ENCODE measurements at regions not wholly inside any gene's neighbourhood (a gene's known extent, or its start where the extent isn't known, plus 50 kb on each side); places are given as distances from the start of the nearest gene placed in this dataset.

DNA sequence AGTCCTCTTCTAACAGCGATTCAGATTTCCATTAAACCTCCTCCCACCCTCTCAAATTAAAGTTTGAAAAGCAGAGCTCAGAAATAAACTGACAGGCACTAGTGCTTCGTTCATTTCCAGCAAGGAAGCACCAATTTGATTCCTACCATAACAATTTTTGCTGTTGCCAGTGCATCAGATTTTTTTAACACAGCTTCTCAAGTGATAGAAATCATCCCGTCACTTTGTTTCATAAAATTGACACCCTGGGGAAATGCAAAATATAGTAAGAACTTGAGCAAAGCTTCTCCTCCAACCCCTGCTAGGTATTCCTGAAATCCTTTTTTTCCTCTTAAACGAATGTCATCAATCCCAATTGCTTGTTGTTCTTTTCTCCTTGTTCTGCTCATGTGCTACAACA lies 332.1 kb downstream of the FOXG1 start:
- Histone ChIP-seq H2BK120ac (ENCODE audit: low read depth, low read length) (no peak overlapping the region), H3K9ac (ENCODE audit: low read length) (no peak overlapping the region), H3K27me3 (ENCODE audit: insufficient read depth, low read length, poor library complexity) (no peaks in the 10 kb centered on the region), H3K18ac (ENCODE audit: low read length) (no peak overlapping the region), H3K36me3 (ENCODE audit: control insufficient read depth, insufficient read depth, low read length) (no peaks in the 10 kb centered on the region), H3K4ac (ENCODE audit: low read depth, low read length) (no peak overlapping the region), H4K5ac (ENCODE audit: low read length) (no peak overlapping the region), H3K4me3 (ENCODE audit: low read length) (no peak overlapping the region), H3K4me1 (ENCODE audit: control insufficient read depth, low read depth, low read length) (no peaks in the 10 kb centered on the region), H3K79me2 (ENCODE audit: control insufficient read depth, insufficient read depth, low read length) (no peaks in the 10 kb centered on the region), H3K23ac (ENCODE audit: low read length) (no peak overlapping the region), H3K4me2 (ENCODE audit: low read length) (no peak overlapping the region), H3K56ac (ENCODE audit: low read length) (no peak overlapping the region), H2BK15ac (replicated peaks; ENCODE audit: low read depth) (no peak overlapping the region), H2BK5ac (ENCODE audit: low read length) (no peak overlapping the region), H3K27ac (ENCODE audit: low read depth, low read length) (no peak overlapping the region), H2AK5ac (ENCODE audit: low read length) (no peak overlapping the region), H3K79me1 (ENCODE audit: low read length) (no peaks in the 10 kb centered on the region), H4K8ac (ENCODE audit: low read depth, low read length) (no peak overlapping the region)
- no peak for DNase-seq
- no CpG with 5 or more reads among the region's 4 CpGs for WGBS (ENCODE audit: extremely low coverage, insufficient coverage, low lambda C conversion rate)

DNA sequence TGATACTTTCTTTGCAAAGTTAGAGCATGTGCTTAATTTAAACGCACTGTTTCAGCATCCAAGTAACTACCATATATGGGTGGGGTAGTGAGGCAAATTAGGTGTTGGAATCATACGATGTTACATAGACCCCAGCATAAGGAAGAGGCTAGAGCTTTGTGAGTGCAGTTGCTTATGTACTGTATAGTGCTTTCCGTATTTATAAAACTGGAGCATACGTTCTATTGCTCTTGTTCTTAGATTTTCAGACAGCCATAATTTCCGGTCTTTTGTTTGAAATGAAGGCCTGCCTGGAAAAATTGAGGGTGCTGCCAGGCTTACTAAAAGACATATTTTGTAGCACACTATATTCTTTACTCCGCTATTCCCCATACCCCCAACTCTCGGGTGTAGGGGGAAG lies 335.7 kb downstream of the FOXG1 start:
- no peak overlapping the region for H4K5ac ChIP-seq (ENCODE audit: low read length)
- H3K9ac ChIP-seq (ENCODE audit: low read length), result no peak overlapping the region
- H3K23ac ChIP-seq (ENCODE audit: low read length), result no peak overlapping the region
- no peak overlapping the region for H3K27ac ChIP-seq (ENCODE audit: low read depth, low read length)
- H2BK5ac ChIP-seq (ENCODE audit: low read length), result no peak overlapping the region
- no peak overlapping the region for H3K4me2 ChIP-seq (ENCODE audit: low read length)
- no peak overlapping the region for H2AK5ac ChIP-seq (ENCODE audit: low read length)
- no CpG with 5 or more reads among the region's 7 CpGs for WGBS (ENCODE audit: extremely low coverage, insufficient coverage, low lambda C conversion rate)
- H3K4me3 ChIP-seq (ENCODE audit: low read length), result no peak overlapping the region
- no peak for DNase-seq
- no peak overlapping the region for H3K4ac ChIP-seq (ENCODE audit: low read depth, low read length)
- H3K27me3 ChIP-seq (ENCODE audit: insufficient read depth, low read length, poor library complexity), result no peaks in the 10 kb centered on the region
- no peak overlapping the region for H2BK120ac ChIP-seq (ENCODE audit: low read depth, low read length)
- no peak overlapping the region for H3K56ac ChIP-seq (ENCODE audit: low read length)
- no peak overlapping the region for H3K18ac ChIP-seq (ENCODE audit: low read length)
- no peaks in the 10 kb centered on the region for H3K36me3 ChIP-seq (ENCODE audit: control insufficient read depth, insufficient read depth, low read length)
- H3K79me1 ChIP-seq (ENCODE audit: low read length), result no peaks in the 10 kb centered on the region
- H4K8ac ChIP-seq (ENCODE audit: low read depth, low read length), result no peak overlapping the region
- H3K79me2 ChIP-seq (ENCODE audit: control insufficient read depth, insufficient read depth, low read length), result no peaks in the 10 kb centered on the region
- no peak overlapping the region for H2BK15ac ChIP-seq (replicated peaks; ENCODE audit: low read depth)
- no peaks in the 10 kb centered on the region for H3K4me1 ChIP-seq (ENCODE audit: control insufficient read depth, low read depth, low read length)

DNA sequence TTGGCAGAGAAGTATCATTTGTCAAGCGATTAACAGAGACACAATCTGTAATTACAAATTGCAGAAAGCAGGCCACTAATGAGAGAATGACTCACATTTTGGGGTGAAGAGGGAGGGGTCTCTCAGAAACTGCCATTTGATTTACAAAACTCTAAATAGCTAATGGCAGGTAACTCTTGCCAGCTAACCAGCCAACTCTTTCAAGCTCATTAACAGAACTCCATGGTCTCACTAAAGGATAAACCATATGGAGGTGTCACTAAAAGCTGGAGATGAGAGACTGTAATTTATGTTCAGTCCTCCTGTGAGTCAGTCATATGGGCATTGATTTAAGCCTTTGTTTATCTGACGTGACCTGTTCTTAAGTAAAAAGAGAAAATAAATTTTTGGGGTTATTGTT lies 336.4 kb downstream of the FOXG1 start:
- WGBS (ENCODE audit: extremely low coverage, insufficient coverage, low lambda C conversion rate), result no CpG with 5 or more reads among the region's 2 CpGs
- H2AK5ac ChIP-seq (ENCODE audit: low read length), result no peak overlapping the region
- H3K4me1 ChIP-seq (ENCODE audit: control insufficient read depth, low read depth, low read length), result no peaks in the 10 kb centered on the region
- H3K4me2 ChIP-seq (ENCODE audit: low read length), result no peak overlapping the region
- no peak overlapping the region for H2BK5ac ChIP-seq (ENCODE audit: low read length)
- H4K8ac ChIP-seq (ENCODE audit: low read depth, low read length), result no peak overlapping the region
- H3K36me3 ChIP-seq (ENCODE audit: control insufficient read depth, insufficient read depth, low read length), result no peaks in the 10 kb centered on the region
- H3K9ac ChIP-seq (ENCODE audit: low read length), result no peak overlapping the region
- H3K79me2 ChIP-seq (ENCODE audit: control insufficient read depth, insufficient read depth, low read length), result no peaks in the 10 kb centered on the region
- H3K79me1 ChIP-seq (ENCODE audit: low read length), result no peaks in the 10 kb centered on the region
- no peak overlapping the region for H3K27ac ChIP-seq (ENCODE audit: low read depth, low read length)
- H2BK15ac ChIP-seq (replicated peaks; ENCODE audit: low read depth), result no peak overlapping the region
- H3K4ac ChIP-seq (ENCODE audit: low read depth, low read length), result no peak overlapping the region
- H3K27me3 ChIP-seq (ENCODE audit: insufficient read depth, low read length, poor library complexity), result no peaks in the 10 kb centered on the region
- H3K23ac ChIP-seq (ENCODE audit: low read length), result no peak overlapping the region
- no peak overlapping the region for H3K56ac ChIP-seq (ENCODE audit: low read length)
- no peak overlapping the region for H2BK120ac ChIP-seq (ENCODE audit: low read depth, low read length)
- no peak for DNase-seq
- H3K4me3 ChIP-seq (ENCODE audit: low read length), result no peak overlapping the region
- no peak overlapping the region for H3K18ac ChIP-seq (ENCODE audit: low read length)
- H4K5ac ChIP-seq (ENCODE audit: low read length), result no peak overlapping the region

DNA sequence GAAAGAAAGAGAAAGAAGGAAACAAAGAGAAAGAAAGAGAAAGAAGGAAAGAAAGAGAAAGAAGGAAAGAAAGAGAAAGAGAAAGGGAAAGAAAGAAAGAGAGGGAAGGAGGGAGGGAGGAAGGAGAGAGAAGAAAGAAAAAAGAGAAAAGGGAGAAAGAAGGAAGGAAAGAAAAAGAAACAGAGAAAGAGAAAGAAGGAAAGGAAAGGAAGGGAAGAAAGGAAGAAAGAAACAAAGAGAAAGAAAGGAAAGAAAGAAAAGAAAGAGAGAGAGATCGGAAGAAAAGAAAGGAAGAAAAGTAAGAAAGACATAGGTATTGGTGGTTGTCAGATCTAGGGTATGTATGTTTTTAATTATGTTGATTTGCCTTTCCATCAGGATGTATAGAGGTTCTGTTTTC lies 342.3 kb downstream of the FOXG1 start:
- H3K27ac ChIP-seq (ENCODE audit: low read depth, low read length), result no peak overlapping the region
- H3K4me1 ChIP-seq (ENCODE audit: control insufficient read depth, low read depth, low read length), result no peaks in the 10 kb centered on the region
- no peak overlapping the region for H3K56ac ChIP-seq (ENCODE audit: low read length)
- H3K18ac ChIP-seq (ENCODE audit: low read length), result no peak overlapping the region
- DNase-seq, result no peak
- no peak overlapping the region for H2BK5ac ChIP-seq (ENCODE audit: low read length)
- H3K9ac ChIP-seq (ENCODE audit: low read length), result no peak overlapping the region
- no peak overlapping the region for H2BK120ac ChIP-seq (ENCODE audit: low read depth, low read length)
- no peaks in the 10 kb centered on the region for H3K79me2 ChIP-seq (ENCODE audit: control insufficient read depth, insufficient read depth, low read length)
- no peak overlapping the region for H4K8ac ChIP-seq (ENCODE audit: low read depth, low read length)
- WGBS (ENCODE audit: extremely low coverage, insufficient coverage, low lambda C conversion rate), result no CpG with 5 or more reads among the region's 1 CpG
- no peak overlapping the region for H2AK5ac ChIP-seq (ENCODE audit: low read length)
- H3K79me1 ChIP-seq (ENCODE audit: low read length), result no peaks in the 10 kb centered on the region
- no peak overlapping the region for H3K4me2 ChIP-seq (ENCODE audit: low read length)
- H3K4ac ChIP-seq (ENCODE audit: low read depth, low read length), result no peak overlapping the region
- no peaks in the 10 kb centered on the region for H3K36me3 ChIP-seq (ENCODE audit: control insufficient read depth, insufficient read depth, low read length)
- H3K4me3 ChIP-seq (ENCODE audit: low read length), result no peak overlapping the region
- H3K27me3 ChIP-seq (ENCODE audit: insufficient read depth, low read length, poor library complexity), result no peaks in the 10 kb centered on the region
- no peak overlapping the region for H4K5ac ChIP-seq (ENCODE audit: low read length)
- no peak overlapping the region for H3K23ac ChIP-seq (ENCODE audit: low read length)
- no peak overlapping the region for H2BK15ac ChIP-seq (replicated peaks; ENCODE audit: low read depth)

DNA sequence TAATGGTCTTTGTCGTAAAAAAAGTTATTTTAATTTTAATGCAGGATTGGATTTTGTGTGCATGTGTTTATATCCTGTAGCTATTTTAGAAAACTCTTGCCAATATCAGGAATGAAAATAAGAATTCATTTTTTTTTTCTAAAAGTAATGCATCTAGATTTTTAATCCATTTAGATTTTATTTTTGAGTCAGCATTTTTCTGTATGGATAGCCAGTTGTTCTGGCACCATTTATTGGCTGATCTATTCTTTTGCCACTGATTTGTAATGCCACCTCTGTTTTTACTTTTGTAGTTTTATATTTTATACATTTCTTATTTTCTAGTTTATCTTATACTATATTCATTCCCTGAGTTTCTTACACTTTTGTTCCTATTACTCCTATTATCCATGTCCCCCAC lies 343.0 kb downstream of the FOXG1 start:
- Histone ChIP-seq H3K4me1 (ENCODE audit: control insufficient read depth, low read depth, low read length) (no peaks in the 10 kb centered on the region), H3K4ac (ENCODE audit: low read depth, low read length) (no peak overlapping the region), H4K5ac (ENCODE audit: low read length) (no peak overlapping the region), H3K18ac (ENCODE audit: low read length) (no peak overlapping the region), H3K4me3 (ENCODE audit: low read length) (no peak overlapping the region), H2BK15ac (replicated peaks; ENCODE audit: low read depth) (no peak overlapping the region), H2BK120ac (ENCODE audit: low read depth, low read length) (no peak overlapping the region), H3K23ac (ENCODE audit: low read length) (no peak overlapping the region), H2BK5ac (ENCODE audit: low read length) (no peak overlapping the region), H3K9ac (ENCODE audit: low read length) (no peak overlapping the region), H3K27ac (ENCODE audit: low read depth, low read length) (no peak overlapping the region), H3K36me3 (ENCODE audit: control insufficient read depth, insufficient read depth, low read length) (no peaks in the 10 kb centered on the region), H2AK5ac (ENCODE audit: low read length) (no peak overlapping the region), H3K4me2 (ENCODE audit: low read length) (no peak overlapping the region), H3K79me1 (ENCODE audit: low read length) (no peaks in the 10 kb centered on the region), H3K56ac (ENCODE audit: low read length) (no peak overlapping the region), H4K8ac (ENCODE audit: low read depth, low read length) (no peak overlapping the region), H3K79me2 (ENCODE audit: control insufficient read depth, insufficient read depth, low read length) (no peaks in the 10 kb centered on the region), H3K27me3 (ENCODE audit: insufficient read depth, low read length, poor library complexity) (no peaks in the 10 kb centered on the region)
- no peak for DNase-seq
- WGBS (ENCODE audit: extremely low coverage, insufficient coverage, low lambda C conversion rate), result 100% methylated on average over 1 of the region's 1 CpG

DNA sequence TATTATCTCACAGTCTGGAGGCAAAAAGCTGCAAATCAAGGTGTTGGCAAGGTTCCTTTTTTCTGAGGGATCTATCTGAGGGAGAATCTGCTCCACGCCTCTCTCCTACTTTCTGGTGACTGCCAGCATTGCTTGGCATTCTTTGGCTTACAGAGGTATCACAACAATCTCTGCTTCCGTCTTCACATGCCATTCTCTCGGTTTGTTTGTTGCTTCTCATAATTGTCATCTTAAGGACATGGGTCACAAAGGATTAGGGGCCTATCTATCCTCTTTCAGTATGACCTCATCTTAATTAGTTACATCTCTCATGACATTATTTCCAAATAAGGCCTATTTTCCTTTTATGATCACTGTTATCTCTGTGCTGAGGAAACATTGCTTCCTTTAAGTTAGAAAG lies 345.0 kb downstream of the FOXG1 start:
- Histone ChIP-seq H2BK5ac (ENCODE audit: low read length) (no peak overlapping the region), H3K23ac (ENCODE audit: low read length) (no peak overlapping the region), H3K27me3 (ENCODE audit: insufficient read depth, low read length, poor library complexity) (no peaks in the 10 kb centered on the region), H2AK5ac (ENCODE audit: low read length) (no peak overlapping the region), H3K4me3 (ENCODE audit: low read length) (no peak overlapping the region), H2BK120ac (ENCODE audit: low read depth, low read length) (no peak overlapping the region), H3K9ac (ENCODE audit: low read length) (no peak overlapping the region), H3K36me3 (ENCODE audit: control insufficient read depth, insufficient read depth, low read length) (no peaks in the 10 kb centered on the region), H3K79me2 (ENCODE audit: control insufficient read depth, insufficient read depth, low read length) (no peaks in the 10 kb centered on the region), H3K18ac (ENCODE audit: low read length) (no peak overlapping the region), H3K56ac (ENCODE audit: low read length) (no peak overlapping the region), H3K79me1 (ENCODE audit: low read length) (no peaks in the 10 kb centered on the region), H2BK15ac (replicated peaks; ENCODE audit: low read depth) (no peak overlapping the region), H4K5ac (ENCODE audit: low read length) (no peak overlapping the region), H3K27ac (ENCODE audit: low read depth, low read length) (no peak overlapping the region), H3K4me1 (ENCODE audit: control insufficient read depth, low read depth, low read length) (no peaks in the 10 kb centered on the region), H3K4ac (ENCODE audit: low read depth, low read length) (no peak overlapping the region), H3K4me2 (ENCODE audit: low read length) (no peak overlapping the region), H4K8ac (ENCODE audit: low read depth, low read length) (no peak overlapping the region)
- no CpG with 5 or more reads among the region's 3 CpGs for WGBS (ENCODE audit: extremely low coverage, insufficient coverage, low lambda C conversion rate)
- peak; percentile 42 for DNase-seq

Data from mesendoderm (in vitro differentiated cells).